ENCODE measurements at regions not wholly inside any gene's neighbourhood (a gene's known extent, or its start where the extent isn't known, plus 50 kb on each side); places are given as distances from the start of the nearest gene placed in this dataset.

DNA sequence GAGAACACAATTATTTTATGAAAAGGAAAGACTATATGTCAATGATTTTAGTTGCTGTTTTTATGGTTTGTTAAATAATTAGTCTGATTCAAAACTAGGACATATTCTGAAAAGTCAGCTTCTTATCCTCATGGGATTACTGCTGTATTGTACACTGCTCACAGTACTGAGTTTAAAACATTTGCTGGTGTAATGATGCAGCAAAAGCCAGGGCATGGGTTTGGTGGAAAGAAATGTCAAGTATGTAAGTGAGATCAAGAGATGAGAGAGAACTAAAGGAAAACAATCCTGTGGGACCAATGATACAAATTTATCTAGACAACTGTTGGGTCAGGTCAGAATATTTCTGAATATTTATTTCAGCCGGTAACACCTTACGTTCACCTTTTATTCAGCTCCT, 210.1 kb upstream of the ARHGEF26 start (continued):
- no peak for TF ChIP-seq TCF3 (IDR thresholded peaks at IDR 0.05; ENCODE audit: borderline replicate concordance, insufficient read depth, low read depth, low read length)

DNA sequence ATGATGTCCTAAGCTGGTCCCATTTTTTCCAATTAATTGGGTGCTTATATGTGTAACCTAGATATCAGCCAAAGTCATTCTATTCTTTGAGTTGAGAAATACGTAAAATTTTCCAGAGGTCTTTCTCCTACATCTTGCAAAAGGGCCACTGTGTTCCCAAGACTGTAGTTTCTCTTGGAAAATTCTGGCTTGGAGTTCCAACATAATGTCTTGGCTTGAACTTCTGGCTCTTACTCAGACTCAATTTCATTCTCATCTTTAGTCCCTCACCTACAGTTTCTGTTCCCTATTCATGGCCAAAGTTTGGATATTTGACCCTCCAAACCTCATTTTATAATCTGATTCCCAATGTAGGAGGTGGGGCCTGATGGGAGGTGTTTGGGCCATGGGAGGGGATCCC, 201.4 kb upstream of the ARHGEF26 start:
- intact Hi-C loops (cut with micrococcal nuclease; ENCODE audit: unreplicated experiment): loop anchor here (10.0 kb wide), 1 partner anchor 755 kb away; the partner anchor contains the start of gene RAP2B

DNA sequence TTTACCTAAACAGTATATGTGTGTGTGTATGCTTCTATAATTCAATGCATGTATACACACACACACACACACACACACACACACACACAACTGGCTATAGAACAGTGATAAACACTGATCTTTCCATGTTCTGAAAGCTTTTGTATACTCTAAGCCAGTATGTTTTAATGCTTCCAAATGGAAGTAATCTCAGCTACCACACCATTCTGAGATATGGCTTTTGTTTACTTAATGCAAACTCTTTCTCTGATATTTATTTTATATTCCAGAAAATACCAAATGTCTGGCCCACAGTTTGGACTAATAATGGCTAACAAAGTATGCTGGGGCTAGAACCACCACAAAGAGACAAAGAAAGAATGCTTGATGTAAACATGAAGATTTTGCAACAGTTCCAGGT, 199.4 kb upstream of the ARHGEF26 start:
- RAD21 ChIA-PET (ENCODE audit: unreplicated experiment): no interaction called here
- H3K4me3 ChIP-seq: no peak overlapping the region
- H4K20me1 ChIP-seq (ENCODE audit: control insufficient read depth, insufficient read depth): no peaks in the 10 kb centered on the region
- no peak for FAIRE-seq
- no peak for DNase-seq (ENCODE audit: low read depth, low spot score)
- TF ChIP-seq NR2C1 (IDR thresholded peaks at IDR 0.05): no peak
- no peak for TF ChIP-seq PML (IDR thresholded peaks at IDR 0.05; ENCODE audit: low read length)
- no peak for TF ChIP-seq RELA (IDR thresholded peaks at IDR 0.05; ENCODE audit: borderline replicate concordance, partially characterized antibody)
- no peak for TF ChIP-seq POU2F2 (IDR thresholded peaks at IDR 0.05; ENCODE audit: borderline replicate concordance, low read depth, low read length)
- TF ChIP-seq, protein P1, sequence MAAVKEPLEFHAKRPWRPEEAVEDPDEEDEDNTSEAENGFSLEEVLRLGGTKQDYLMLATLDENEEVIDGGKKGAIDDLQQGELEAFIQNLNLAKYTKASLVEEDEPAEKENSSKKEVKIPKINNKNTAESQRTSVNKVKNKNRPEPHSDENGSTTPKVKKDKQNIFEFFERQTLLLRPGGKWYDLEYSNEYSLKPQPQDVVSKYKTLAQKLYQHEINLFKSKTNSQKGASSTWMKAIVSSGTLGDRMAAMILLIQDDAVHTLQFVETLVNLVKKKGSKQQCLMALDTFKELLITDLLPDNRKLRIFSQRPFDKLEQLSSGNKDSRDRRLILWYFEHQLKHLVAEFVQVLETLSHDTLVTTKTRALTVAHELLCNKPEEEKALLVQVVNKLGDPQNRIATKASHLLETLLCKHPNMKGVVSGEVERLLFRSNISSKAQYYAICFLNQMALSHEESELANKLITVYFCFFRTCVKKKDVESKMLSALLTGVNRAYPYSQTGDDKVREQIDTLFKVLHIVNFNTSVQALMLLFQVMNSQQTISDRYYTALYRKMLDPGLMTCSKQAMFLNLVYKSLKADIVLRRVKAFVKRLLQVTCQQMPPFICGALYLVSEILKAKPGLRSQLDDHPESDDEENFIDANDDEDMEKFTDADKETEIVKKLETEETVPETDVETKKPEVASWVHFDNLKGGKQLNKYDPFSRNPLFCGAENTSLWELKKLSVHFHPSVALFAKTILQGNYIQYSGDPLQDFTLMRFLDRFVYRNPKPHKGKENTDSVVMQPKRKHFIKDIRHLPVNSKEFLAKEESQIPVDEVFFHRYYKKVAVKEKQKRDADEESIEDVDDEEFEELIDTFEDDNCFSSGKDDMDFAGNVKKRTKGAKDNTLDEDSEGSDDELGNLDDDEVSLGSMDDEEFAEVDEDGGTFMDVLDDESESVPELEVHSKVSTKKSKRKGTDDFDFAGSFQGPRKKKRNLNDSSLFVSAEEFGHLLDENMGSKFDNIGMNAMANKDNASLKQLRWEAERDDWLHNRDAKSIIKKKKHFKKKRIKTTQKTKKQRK (IDR thresholded peaks at IDR 0.05; ENCODE audit: low read depth, low read length): no peak
- TF ChIP-seq EZH2 (IDR thresholded peaks at IDR 0.05; ENCODE audit: borderline replicate concordance, control insufficient read depth, low read depth, low read length): no peak
- TF ChIP-seq BCL11A (IDR thresholded peaks at IDR 0.05; ENCODE audit: low read depth, low read length): no peak
- no peak for TF ChIP-seq RCOR1 (conservative IDR thresholded peaks at IDR 0.05; ENCODE audit: low read depth, low read length)
- TF ChIP-seq, protein P2, sequence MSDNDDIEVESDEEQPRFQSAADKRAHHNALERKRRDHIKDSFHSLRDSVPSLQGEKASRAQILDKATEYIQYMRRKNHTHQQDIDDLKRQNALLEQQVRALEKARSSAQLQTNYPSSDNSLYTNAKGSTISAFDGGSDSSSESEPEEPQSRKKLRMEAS (IDR thresholded peaks at IDR 0.05; ENCODE audit: low read depth, low read length): no peak
- TF ChIP-seq NBN (IDR thresholded peaks at IDR 0.05): no peak
- TF ChIP-seq ZSCAN29 (IDR thresholded peaks at IDR 0.05): no peak
- no peaks in the 10 kb centered on the region for H3K27me3 ChIP-seq (replicated peaks in 1 of 2; ENCODE audit: control insufficient read depth in 2 of 2, insufficient read depth in 2 of 2, low read length in 1 of 2)
- no peak overlapping the region for H3K4me2 ChIP-seq (ENCODE audit: control insufficient read depth, insufficient read depth)
- no peaks in the 10 kb centered on the region for H3K79me2 ChIP-seq (ENCODE audit: control insufficient read depth, insufficient read depth, low read length)
- no peaks in the 10 kb centered on the region for H3K36me3 ChIP-seq (ENCODE audit: control insufficient read depth in 2 of 2, insufficient read depth in 2 of 2, low read length in 1 of 2)
- H3K27ac ChIP-seq (ENCODE audit: control insufficient read depth, insufficient read depth): no peak overlapping the region
- BruUV-seq (replicated peaks): no TSS peak
- SMC1A ChIA-PET (ENCODE audit: uncharacterized antibody, unreplicated experiment): interaction anchor here (1.5 to 5.4 kb wide), 5 partner anchors 11 to 65 kb away, joined by 3 to 27 read pairs (median 5); no protein-coding TSS in a partner anchor
- H2AFZ ChIP-seq (ENCODE audit: control insufficient read depth, low read depth, low read length): no peak overlapping the region
- no peak overlapping the region for H3K9ac ChIP-seq (ENCODE audit: control insufficient read depth, insufficient read depth, low read length)
- intact Hi-C loops (cut with micrococcal nuclease; ENCODE audit: unreplicated experiment): loop anchor here (10.0 kb wide), 1 partner anchor 757 kb away; the partner anchor contains the start of gene RAP2B
- no peaks in the 10 kb centered on the region for H3K9me3 ChIP-seq (replicated peaks; ENCODE audit: control insufficient read depth, insufficient read depth, low read length)
- CTCF ChIA-PET: interaction anchor here (1.5 to 2.1 kb wide), 2 partner anchors 66 to 86 kb away, joined by 4 to 7 read pairs; no protein-coding TSS in a partner anchor
- in situ Hi-C loops (cut with MboI): no loop called here
- no peak for ATAC-seq
- no peaks in the 10 kb centered on the region for H3K4me1 ChIP-seq (ENCODE audit: control insufficient read depth, insufficient read depth, low read length)
- POLR2A ChIA-PET: no interaction called here

More for the DNA sequence above, 201.4 kb upstream of the ARHGEF26 start:
- POLR2A ChIA-PET: no interaction called here
- FAIRE-seq (no peak), DNase-seq (ENCODE audit: low read depth, low spot score) (no peak), ATAC-seq (no peak)
- no peaks in the 10 kb centered on the region for H3K79me2 ChIP-seq (ENCODE audit: control insufficient read depth, insufficient read depth, low read length)
- H3K4me1 ChIP-seq (ENCODE audit: control insufficient read depth, insufficient read depth, low read length): no peaks in the 10 kb centered on the region
- no peak for TF ChIP-seq DPF2 (IDR thresholded peaks at IDR 0.05)
- 0 out of 2 replicates have a peak, but pooled peaks have one; percentile 2 for TF ChIP-seq SPI1 (IDR thresholded peaks at IDR 0.05; ENCODE audit: borderline replicate concordance, insufficient read depth, low read depth, low read length)
- no peak for TF ChIP-seq MYB (IDR thresholded peaks at IDR 0.05; ENCODE audit: borderline replicate concordance, low read depth, low read length)
- no peak overlapping the region for H2AFZ ChIP-seq (ENCODE audit: control insufficient read depth, low read depth, low read length)
- H4K20me1 ChIP-seq (ENCODE audit: control insufficient read depth, insufficient read depth): no peaks in the 10 kb centered on the region
- in situ Hi-C loops (cut with MboI): no loop called here
- no peak overlapping the region for H3K4me3 ChIP-seq
- H3K9me3 ChIP-seq (replicated peaks; ENCODE audit: control insufficient read depth, insufficient read depth, low read length): no peaks in the 10 kb centered on the region
- H3K27ac ChIP-seq (ENCODE audit: control insufficient read depth, insufficient read depth): no peak overlapping the region
- RAD21 ChIA-PET (ENCODE audit: unreplicated experiment): no interaction called here
- H3K9ac ChIP-seq (ENCODE audit: control insufficient read depth, insufficient read depth, low read length): no peak overlapping the region
- H3K27me3 ChIP-seq (replicated peaks in 1 of 2; ENCODE audit: control insufficient read depth in 2 of 2, insufficient read depth in 2 of 2, low read length in 1 of 2): no peaks in the 10 kb centered on the region
- CTCF ChIA-PET: interaction anchor here (1.0 to 1.6 kb wide), 2 partner anchors 9 to 15 kb away, joined by 3 to 5 read pairs; no protein-coding TSS in a partner anchor
- BruUV-seq (replicated peaks): no TSS peak
- no peaks in the 10 kb centered on the region for H3K36me3 ChIP-seq (ENCODE audit: control insufficient read depth in 2 of 2, insufficient read depth in 2 of 2, low read length in 1 of 2)
- no peak overlapping the region for H3K4me2 ChIP-seq (ENCODE audit: control insufficient read depth, insufficient read depth)
- 44% methylated on average over 1 of the region's 1 CpG for WGBS (ENCODE audit: insufficient coverage, insufficient replicate concordance, low lambda C conversion rate, missing lambda C conversion rate)
- SMC1A ChIA-PET (ENCODE audit: uncharacterized antibody, unreplicated experiment): interaction anchor here (0.6 to 1.0 kb wide), 3 partner anchors 9 to 62 kb away, joined by 3 read pairs; no protein-coding TSS in a partner anchor

All from GM12878 (cell line).